CD4-positive, alpha-beta T cell treated with Interleukin-4 for 4 hours (primary cell): ENCODE measurements at regions not wholly inside any gene's neighbourhood (a gene's known extent, or its start where the extent isn't known, plus 50 kb on each side); places are given as distances from the start of the nearest gene placed in this dataset.

Experiments
- DNase-seq: peaks from one replicate; pipeline ENCODE4 v3.0.0-alpha.2; 2020

DNA sequence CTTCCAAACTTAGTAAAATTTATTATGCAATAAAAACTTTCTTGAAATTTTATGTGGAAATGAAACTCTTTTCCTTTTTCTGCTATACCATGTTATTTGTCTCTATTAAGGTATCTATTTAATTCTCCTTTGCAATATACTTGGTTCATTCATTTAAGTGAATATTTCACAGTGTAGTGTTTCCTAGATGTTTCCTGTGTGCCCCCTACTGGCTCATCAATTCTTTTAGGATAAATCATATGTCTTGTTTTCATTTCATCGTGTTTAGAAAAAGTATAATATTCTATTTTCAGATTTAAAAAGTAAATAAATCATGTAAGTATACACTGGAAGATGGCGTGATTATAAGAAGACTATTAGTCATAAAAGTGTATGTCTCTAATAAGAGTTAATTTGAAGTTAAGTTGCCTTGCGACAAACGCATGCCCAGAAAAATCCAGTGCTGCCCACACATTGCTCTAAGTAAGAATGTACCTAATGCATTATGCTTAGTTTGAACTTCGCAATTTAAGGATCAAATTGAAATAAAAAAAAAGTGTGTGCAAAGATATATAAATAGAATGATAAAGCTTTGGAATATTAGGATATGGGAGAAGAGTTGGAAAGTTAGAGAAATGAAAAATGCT lies 525.4 kb downstream of the KCNJ3 start:
- DNase-seq, result no peak

DNA sequence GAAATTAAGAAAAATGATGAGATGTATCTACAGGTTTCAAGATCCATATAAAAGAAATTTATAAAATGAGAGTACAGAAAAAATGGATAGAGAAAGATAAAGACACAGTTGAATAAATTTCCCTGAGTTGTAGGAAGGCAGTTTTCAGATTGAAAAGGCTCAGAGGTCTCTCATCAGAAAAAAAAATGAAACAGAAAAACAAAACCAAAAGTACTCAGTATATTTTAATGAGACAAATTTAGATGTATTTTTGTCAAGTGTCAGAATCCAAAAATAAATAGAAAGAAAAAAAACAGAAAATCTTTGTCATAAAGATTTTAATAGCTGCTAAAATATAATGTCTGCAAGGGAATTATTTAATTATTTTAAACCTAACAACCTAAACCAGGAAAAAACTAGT lies 520.5 kb downstream of the KCNJ3 start:
- no peak for DNase-seq

DNA sequence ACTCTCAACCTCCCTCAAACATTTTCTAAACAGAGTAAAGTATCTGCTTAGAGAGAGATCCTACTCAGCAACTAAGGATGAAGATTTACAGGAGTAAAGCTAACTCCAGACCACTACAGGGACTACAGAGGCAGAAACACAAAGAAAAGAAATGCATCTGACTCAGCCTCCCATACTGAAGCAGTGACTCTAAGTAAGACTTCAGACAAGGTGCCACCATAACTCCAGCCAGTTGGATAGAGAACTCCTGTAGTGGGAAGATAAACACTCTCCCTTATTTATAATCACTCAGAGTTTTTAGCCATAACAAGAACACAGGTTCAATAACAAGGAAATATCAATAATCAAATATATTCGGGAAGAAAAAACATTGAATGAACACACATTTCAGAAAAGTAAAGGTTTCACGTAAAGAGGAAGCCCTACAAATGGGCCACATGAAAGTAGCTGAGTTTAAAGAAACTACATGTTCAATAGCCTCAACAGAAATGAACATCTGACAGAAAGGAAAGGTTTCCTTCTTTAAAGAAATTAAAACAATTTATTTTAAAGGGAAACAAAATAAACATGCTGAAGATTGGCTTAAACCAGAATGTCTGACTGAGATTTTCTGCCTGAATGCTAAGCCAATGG lies 519.9 kb downstream of the KCNJ3 start:
- no peak for DNase-seq

DNA sequence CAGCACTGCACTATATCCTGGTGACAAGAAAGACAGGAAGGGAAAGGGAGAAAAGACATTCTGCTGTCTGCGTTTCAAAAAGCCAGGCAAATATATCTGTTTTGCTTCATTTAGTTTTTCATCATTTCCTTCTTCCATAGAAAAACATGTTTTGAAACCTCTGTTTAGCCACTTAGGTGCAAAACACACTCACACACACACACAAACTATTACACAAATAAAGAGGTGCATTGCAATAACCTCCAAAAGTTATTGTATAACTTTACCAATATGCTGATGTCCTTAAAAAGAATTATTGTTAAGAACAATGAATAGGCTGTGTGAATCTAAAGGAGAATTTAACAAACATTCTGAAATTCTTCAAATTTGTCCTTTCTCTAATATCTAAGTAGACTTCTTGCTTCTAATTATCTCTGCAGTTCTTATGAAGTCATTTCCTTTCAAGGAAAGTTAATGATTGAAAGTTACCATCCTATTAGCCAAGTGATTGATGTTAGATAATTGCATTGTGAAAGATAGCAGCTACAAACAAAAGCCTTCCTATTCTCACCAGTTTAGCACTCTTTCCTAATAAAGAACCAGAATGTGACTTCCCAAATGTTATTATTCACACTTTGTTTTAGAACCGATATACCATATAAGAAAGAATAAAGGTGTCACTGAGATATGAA lies 516.7 kb downstream of the KCNJ3 start:
- DNase-seq, result no peak

DNA sequence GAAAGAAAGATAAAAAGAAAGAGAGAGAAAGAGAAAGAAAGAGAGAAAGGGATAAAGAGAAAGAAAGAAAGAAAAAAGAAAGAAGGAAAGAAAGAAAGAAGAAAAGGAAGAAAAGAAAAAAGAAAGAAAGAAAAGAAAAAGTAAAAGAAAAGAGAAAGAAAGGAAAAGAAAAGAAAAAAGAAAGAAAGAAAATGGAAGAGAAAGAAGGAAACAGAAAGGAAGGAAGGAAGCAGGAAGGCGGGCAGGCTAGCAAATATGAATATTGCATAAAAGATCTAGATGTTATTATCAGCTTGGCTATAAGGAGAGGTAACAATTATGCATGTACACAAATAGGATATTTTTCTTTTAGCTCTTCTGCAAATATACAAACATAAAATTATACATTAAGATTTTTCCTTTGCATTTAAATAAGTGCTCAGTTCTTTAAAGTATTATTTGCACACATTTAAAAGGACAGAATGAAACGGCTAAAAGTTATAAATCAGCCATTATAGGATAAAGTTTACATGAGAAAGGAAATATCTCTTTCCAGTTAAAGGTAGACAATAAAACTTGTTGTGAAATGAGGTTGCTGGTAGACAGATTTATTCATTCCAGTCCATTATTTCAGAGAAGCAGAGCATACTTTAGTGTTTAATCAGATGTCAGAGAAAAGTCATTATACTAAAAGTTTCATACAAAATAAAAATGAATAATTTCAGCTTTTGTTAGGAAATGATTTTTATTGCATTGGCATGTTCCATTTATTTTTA lies 511.4 kb downstream of the KCNJ3 start:
- DNase-seq, result no peak

DNA sequence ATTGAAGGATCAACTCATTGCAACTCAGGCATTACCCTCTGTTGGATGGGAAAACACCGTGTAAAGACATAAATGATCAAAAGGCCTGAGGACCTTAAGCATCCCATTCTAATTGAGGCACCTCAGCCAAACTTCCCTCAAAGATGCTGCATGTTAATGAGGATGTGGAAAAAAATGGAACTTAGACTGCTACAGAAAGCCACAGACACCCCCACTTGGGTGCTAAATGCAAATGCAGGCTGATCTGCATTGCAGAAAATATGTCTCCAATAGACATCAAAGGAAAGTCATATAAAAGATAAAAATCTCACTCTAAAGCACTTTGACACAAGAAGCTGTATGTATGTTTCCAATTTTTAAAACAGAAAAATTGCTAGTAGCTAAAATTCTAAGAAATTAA lies 504.7 kb downstream of the KCNJ3 start:
- DNase-seq, result no peak

DNA sequence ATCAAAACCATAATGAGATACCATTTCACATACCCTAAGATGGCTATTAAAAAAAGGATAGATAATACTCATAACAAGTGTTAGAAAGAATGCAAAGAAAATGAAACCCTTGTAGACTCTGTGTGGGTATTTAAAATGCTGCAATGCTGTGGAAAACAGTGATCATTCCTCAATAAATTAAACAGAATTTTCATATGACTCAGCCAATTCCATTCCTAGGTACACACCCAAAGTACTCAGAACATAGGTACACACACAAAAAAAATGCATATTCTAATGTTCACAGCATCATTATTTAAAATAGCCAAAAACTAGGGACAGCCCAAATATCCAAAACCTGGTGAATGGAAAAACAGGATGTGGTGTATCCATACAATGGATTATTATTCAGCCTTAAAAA lies 502.3 kb downstream of the KCNJ3 start:
- no peak for DNase-seq

DNA sequence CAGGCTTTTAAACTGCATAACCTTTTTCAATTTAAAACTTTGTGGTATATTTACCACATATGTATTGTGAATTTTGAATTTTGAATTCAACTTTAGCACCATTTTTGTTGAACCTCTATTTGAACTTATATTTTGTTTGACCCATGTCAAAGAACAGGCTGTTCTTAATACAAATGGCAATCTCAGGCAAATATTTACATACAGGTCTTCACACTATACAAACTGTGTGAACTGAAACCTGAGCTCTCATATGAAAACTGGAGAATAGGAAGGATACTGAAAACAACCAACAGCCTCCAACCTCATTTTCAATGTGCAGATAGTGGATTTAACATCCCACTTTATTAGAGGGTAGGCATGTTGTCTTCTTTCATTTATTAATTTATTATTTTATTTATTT lies 491.8 kb downstream of the KCNJ3 start:
- DNase-seq, result no peak

DNA sequence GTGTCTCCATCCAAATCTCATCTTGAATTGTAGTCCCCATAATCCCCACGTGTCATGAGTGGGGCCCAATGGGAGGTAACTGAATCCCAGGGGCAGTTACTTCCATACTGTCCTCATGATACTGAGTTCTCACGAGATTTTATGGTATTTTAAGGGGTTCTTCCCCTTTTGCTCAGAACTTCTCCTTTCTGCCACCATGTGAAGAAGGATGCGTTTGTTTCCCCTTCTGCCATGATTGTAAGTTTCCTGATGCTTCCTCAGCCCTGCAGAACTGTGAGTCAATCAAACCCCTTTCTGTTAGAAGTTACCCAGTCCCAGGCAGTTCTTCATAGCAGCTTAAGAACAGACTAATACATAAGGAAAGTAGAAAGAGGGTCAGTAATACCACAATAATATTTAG lies 480.4 kb downstream of the KCNJ3 start:
- no peak for DNase-seq

DNA sequence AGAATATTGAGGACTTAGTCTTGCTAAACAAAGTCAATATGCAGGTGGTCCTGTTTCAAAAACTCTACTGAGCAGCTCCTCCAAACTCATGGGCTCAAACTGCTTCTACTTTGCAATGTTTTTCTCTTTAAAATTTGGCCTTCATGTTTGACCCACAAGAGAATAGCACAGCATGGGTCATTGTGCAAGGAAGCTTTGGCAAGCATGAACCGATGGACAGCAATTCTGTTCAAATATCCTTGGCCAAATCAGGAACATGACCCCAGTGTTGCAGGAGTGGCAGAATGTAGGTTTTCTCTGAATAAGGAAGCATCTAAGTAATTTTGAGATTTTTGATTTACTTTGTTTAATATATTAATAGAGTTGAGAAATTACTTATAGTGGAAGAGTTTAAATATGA lies 477.9 kb downstream of the KCNJ3 start:
- no peak for DNase-seq

DNA sequence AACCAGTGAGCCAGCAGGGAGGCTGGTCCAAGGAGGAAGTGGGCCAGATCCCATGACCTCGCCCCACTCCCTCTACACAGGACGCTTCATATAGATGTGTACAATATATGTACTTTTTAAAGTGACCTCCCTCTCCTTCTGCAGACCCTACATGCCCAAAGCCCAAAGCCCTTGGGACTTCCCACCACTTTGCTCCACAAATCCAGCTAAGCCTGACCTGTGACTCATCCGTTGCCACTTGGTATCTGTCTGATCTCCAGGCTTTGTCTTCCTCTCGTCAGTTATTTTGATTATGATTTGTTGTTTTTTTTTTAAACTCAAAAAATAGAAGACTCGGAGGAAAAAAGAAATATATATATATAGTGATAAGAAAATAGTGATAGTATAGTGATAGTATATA lies 470.8 kb downstream of the KCNJ3 start:
- DNase-seq, result no peak

DNA sequence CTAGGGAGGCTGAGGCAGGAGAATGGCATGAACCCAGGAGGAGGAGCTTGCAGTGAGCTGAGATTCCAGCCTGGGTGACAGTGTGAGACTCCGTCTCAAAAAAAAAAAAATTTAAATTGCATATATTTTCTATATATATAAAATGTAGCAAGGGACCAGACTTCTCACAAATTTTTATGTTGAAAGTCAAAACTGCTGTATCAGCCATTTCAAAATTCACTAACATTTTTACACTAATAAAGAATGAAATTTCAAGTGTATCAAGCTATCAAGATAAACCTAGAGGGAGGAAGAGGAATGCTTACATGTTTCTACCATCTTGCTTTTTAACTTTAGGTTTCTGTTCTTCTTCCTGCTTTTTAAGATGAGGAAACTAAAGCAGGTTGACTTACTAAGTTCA lies 464.0 kb downstream of the KCNJ3 start:
- no peak for DNase-seq

DNA sequence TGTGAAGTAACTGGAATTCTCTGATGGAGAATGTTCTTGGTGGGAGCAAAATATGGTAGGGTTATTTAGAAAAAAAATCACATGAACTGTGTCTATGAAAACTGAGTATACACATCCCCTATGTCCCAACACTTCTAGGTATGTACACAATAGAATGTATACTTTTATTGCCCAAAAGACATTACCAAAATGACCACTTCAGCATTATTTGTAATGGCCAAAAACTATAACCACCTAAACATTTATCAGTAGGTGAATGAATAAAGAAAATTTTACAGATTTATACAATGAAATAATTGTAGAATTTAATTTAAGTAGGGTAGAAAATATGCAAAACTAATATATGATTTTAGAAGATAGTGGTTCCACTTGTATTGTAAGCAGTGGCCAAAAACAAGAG lies 462.8 kb downstream of the KCNJ3 start:
- DNase-seq, result no peak

DNA sequence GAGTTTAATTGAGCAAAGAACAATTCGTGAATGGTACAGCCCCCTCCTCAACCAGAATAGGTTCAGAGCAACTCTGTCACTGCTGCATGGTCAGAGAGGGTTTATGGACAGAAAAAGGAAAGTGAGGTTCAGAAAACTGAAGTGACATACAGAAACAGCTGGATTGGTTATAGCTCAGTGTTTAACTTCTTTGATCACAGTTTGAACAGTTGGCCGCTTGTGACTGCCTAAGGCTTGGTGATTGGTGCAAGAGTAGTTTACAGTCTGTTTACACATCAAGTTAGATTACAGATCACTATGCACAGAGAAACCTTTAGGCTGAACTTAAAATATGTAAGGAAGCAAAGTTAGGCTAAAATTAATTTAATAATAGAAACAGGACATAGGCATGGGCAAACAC lies 459.2 kb downstream of the KCNJ3 start:
- no peak for DNase-seq

DNA sequence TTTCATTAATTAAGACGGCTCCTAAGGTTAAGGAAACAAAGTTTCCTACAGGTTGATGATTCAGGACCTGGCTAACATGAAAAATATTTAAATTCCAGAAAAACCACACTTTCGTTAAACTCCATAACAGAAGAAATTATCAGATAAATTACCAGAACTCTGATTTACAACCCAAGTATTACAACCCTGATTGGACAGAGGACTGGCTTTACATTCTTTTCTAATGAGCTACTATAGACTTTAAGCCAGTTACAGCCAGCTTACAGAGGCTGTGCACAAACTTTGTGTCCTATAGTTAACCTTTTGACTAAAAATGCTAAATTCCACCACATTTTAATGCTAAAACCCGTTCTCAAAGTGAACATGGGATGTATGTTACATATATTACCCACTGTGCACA lies 458.6 kb downstream of the KCNJ3 start:
- DNase-seq, result no peak

DNA sequence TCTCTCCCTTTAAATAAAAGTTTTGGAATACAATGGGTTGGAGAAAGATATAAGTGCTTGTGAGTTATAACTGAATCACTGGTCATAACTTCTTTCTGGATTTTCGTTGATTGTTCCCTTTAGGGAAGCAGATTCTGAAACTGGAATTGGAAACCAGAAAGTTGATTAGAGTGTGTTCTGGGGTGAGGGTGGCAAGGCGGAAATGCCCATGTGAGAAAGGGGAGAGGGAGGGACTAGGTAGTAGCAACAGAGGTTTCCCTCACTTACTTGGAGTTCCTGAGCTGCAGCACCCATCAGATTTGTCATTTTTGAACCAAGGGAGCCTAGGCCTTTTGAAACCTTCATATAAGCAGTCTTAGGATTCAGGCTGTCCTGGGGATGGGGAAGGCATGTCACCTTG lies 453.4 kb downstream of the KCNJ3 start:
- DNase-seq, result no peak

DNA sequence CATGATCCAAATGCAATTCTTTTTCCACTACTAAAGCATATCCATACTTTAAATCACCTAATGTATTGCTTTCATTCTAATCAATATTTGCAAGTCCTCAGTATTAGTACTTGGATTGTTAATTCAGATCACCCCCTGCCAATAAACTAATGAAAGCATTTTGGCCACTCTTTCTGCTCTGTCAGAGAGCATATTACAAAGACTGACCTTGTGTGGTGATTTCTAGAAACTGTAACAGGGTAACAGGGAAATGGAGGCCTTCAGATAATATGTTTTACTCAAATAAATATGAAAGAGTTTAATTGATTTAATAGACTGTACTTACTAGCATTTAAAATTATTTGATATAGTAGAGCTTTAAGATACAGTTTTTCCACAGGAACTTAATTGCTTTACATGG lies 453.0 kb downstream of the KCNJ3 start:
- DNase-seq, result no peak

DNA sequence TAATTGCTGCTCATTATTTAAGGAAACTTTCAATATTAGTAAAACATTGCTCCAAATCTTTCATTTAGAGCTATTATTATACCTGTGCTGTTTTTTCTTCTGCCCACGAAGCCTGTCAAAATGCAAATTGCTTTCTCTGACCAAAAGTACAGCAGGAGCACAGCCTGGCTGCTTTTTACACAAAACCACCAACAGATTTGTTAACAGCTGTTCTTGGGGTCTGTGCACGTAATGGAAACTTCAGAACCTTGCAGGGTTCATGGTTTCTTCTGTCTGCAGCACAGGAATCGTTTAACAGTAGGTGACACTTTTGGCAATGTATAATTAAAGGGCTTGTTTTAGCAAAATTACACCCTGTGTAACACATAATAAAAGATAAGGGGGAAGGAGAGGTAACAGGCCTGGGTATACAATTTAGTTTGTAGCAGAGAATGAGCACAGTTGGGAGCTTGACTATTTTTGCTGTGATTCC lies 447.3 kb downstream of the KCNJ3 start:
- no peak for DNase-seq

DNA sequence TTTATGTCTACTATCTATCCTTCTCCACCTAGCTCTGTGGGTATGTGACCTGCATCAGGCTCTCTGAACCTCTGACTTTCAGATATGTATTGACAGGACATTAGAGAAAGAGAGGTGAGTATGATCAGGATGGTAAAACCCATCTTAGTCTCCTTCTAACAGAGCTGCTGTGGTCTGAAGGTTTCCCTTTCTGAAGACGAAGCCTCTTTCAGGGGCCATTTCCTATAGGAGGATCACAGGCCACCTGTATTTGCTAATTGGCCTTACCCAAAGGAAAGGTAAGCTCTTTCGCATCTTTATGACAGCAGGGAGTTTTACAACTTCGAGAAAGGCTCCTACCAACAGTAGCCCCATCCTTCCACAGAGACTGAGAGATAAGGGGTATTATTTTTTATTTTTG lies 442.9 kb downstream of the KCNJ3 start:
- no peak for DNase-seq

DNA sequence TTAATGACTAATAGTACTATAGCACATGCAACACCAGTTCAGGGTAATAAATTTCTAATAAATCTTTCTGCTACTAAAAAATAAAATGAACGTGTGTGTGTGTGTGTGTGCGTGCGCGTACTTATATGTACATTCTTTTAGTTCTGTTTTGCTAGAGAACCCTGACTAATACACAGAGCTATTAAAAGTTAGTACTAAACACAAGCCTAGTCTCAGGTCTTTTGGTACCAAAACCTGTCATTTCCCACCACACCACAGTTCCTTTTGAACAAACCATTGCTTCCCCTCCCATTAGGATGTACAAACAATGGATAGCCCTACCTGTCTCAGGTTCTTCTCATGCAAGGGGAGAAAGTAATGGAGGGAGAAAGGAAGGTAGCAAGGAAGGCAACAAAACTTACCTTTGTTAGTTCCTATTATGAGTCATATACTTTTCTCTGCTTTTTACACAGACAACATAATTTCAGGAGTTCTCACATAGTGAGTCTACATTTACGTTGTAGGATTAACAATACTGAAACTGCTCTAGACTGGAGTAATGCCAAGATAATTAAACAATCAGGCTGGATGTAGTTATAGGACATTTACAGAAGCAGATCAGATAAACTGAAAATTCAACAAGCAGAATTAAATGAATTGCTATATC lies 427.2 kb downstream of the KCNJ3 start:
- no peak for DNase-seq

DNA sequence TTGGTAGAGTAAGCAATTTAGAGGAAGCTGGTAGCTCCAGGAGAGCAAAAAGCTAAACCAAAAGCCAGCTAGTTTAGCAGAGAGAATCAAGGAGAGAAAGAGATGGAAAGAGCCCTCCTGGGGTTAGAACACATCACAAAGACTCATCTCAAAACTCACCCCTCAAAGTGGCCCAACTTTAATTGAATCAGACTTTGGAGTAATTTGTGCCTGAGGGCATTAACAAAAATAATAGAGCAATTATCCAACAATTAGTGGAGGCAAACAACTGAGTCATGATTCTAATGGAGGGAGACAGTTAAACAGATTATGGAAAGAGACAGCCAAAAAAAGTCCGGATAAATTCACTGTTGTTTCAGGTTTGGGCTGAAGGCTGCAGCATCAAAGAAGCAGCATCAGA lies 417.4 kb downstream of the KCNJ3 start:
- DNase-seq, result no peak

DNA sequence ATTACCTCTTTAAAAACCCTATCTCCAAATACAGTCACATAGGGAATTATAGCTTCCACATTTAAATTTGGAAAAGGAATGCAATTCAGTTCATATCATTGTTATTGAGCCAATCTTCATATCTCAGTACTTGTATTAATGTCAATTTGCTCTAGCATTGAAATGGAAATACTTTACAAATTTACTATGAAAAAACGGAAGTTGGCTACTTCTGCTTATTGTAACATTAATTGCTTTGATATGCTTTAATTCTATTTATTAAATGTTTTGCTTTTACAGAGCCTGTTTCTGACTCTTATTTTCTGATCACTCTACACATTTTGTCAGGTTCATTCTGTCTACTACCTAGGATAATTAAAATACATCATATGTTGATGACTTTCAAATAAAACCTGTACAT lies 412.6 kb downstream of the KCNJ3 start:
- no peak for DNase-seq

DNA sequence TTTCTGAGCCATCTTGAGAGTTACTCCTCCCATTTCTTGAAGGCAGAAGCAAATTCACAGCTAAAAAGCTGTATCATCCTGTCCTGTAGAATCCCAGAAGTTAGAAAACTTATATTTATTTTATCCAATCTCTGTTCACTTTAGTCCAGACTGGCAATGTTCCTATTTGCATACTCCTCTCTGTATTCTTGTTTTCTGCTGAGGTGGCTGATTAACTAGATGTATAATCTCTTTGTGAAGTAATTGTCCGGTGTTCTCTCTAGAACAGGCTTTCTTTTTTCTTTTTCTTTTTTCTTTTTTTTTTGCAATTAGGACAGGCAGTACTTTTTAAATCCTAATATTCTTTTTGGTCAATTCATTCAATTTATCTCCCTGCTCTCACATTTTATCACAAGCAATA lies 411.0 kb downstream of the KCNJ3 start:
- DNase-seq, result no peak
